ENCODE measurements at regions not wholly inside any gene's neighbourhood (a gene's known extent, or its start where the extent isn't known, plus 50 kb on each side); places are given as distances from the start of the nearest gene placed in this dataset.
"Not testable (repeated sequence)": the region's sequence is repeated elsewhere in the genome, so short reads cannot be mapped to it uniquely, and the experiment has no call there.

- DNase-seq (ENCODE audit: low spot score), result no peak
- in situ Hi-C loops (cut with MboI; ENCODE audit: low sequenced_read_pairs, unreplicated experiment), result no loop called here
- no peak for TF ChIP-seq CTCF (IDR thresholded peaks at IDR 0.05; ENCODE audit: borderline replicate concordance, control extremely low read depth, extremely low read depth, insufficient read depth, missing control alignments)
Measured at GRCh38 chr7:45295222-45295621, 137.6 kb downstream of the RAMP3 start.

- in situ Hi-C loops (cut with MboI; ENCODE audit: low sequenced_read_pairs, unreplicated experiment), result no loop called here
- TF ChIP-seq CTCF (IDR thresholded peaks at IDR 0.05; ENCODE audit: borderline replicate concordance, control extremely low read depth, extremely low read depth, insufficient read depth, missing control alignments), result no peak
- DNase-seq (ENCODE audit: low spot score), result no peak
Measured at GRCh38 chr7:45296748-45297147, 139.2 kb downstream of the RAMP3 start.

DNA sequence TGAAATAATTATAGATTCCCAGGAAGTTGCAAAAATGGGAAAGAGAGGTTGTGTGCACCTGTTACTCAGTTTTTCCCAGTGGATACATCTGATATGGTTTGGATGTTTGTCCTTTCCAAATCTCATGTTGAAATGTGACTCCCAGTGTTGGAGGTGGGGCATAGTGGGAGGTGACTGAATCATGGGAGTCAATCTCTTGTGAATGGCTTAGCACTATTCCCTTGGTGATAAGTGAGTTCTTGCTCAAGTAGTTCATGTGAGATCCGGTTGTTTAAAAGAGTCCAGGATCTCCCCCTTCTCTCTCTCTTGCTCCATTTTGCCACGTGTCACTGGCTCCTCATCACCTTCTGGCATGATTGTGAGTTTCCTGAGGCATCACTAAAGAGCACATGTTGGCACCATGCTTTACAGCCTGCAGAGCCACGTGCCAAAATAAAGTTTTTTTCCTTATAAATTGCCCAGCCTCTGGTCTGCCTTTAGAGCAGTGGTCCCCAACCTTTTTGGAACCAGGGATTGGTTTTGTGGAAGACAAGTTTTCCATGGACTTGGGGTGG is 149.2 kb downstream of the RAMP3 start:
- in situ Hi-C loops (cut with MboI; ENCODE audit: low sequenced_read_pairs, unreplicated experiment), result no loop called here
- no peak for TF ChIP-seq CTCF (IDR thresholded peaks at IDR 0.05; ENCODE audit: borderline replicate concordance, control extremely low read depth, extremely low read depth, insufficient read depth, missing control alignments)
- no peak for DNase-seq (ENCODE audit: low spot score)

- no peak for TF ChIP-seq CTCF (IDR thresholded peaks at IDR 0.05; ENCODE audit: borderline replicate concordance, control extremely low read depth, extremely low read depth, insufficient read depth, missing control alignments)
- in situ Hi-C loops (cut with MboI; ENCODE audit: low sequenced_read_pairs, unreplicated experiment), result no loop called here
- no peak for DNase-seq (ENCODE audit: low spot score)
Measured at GRCh38 chr7:45311597-45311996, 154.0 kb downstream of the RAMP3 start.

DNA sequence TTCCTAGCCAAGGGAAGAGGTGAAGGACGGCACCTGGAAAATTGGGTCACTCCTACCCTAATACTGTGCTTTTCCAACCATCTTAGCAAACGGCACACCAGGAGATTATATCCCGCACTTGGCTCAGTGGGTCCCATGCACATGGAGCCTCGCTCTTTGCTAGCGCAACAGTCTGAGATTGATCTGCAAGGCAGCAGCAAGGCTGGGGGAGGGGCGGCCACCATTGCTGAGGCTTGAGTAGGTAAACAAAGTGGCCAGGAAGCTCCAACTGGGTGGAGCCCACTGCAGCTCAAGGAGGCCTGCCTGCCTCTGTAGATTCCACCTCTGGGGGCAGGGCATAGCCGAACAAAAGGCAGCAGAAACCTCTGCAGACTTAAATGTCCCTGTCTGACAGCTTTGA is 157.9 kb downstream of the RAMP3 start:
- in situ Hi-C loops (cut with MboI; ENCODE audit: low sequenced_read_pairs, unreplicated experiment); DNase-seq (ENCODE audit: low spot score): not testable (repeated sequence)

- no peak for DNase-seq (ENCODE audit: low spot score)
- no peak for TF ChIP-seq CTCF (IDR thresholded peaks at IDR 0.05; ENCODE audit: borderline replicate concordance, control extremely low read depth, extremely low read depth, insufficient read depth, missing control alignments)
- in situ Hi-C loops (cut with MboI; ENCODE audit: low sequenced_read_pairs, unreplicated experiment), result no loop called here
Measured at GRCh38 chr7:45324683-45325237, 167.2 kb downstream of the RAMP3 start.

GRCh38 chr7:45325378-45325777 is 167.8 kb downstream of the RAMP3 start:
- TF ChIP-seq CTCF (IDR thresholded peaks at IDR 0.05; ENCODE audit: borderline replicate concordance, control extremely low read depth, extremely low read depth, insufficient read depth, missing control alignments), result no peak
- DNase-seq (ENCODE audit: low spot score), result no peak
- in situ Hi-C loops (cut with MboI; ENCODE audit: low sequenced_read_pairs, unreplicated experiment), result no loop called here

Measured in GM13976 (cell line).